CD4-positive, alpha-beta T cell treated with Interferon gamma for 1 hour (primary cell): ENCODE measurements at regions not wholly inside any gene's neighbourhood (a gene's known extent, or its start where the extent isn't known, plus 50 kb on each side); places are given as distances from the start of the nearest gene placed in this dataset.
"Not testable (repeated sequence)": the region's sequence is repeated elsewhere in the genome, so short reads cannot be mapped to it uniquely, and the experiment has no call there.

Experiments
- DNase-seq: peaks from one replicate; pipeline ENCODE4 v3.0.0-alpha.2; 2020

- no peak for DNase-seq
Measured at GRCh38 chr13:83722443-83722842, 159.8 kb downstream of the SLITRK1 start.

- DNase-seq, result no peak
Measured at GRCh38 chr13:83716121-83716520, 166.2 kb downstream of the SLITRK1 start.

GRCh38 chr13:83714236-83714635 lies 168.0 kb downstream of the SLITRK1 start:
- DNase-seq, result no peak

- DNase-seq, result no peak
Measured at GRCh38 chr13:83710133-83710515, 172.2 kb downstream of the SLITRK1 start.

GRCh38 chr13:83709426-83710132 lies 172.7 kb downstream of the SLITRK1 start:
- no peak for DNase-seq

- DNase-seq, result no peak
Measured at GRCh38 chr13:83702021-83702420, 180.3 kb downstream of the SLITRK1 start.

GRCh38 chr13:83692800-83693199 lies 189.5 kb downstream of the SLITRK1 start:
- DNase-seq, result no peak

- DNase-seq, result no peak
Measured at GRCh38 chr13:83691966-83692365, 190.3 kb downstream of the SLITRK1 start.

- no peak for DNase-seq
Measured at GRCh38 chr13:83681547-83681946, 200.7 kb downstream of the SLITRK1 start.

- no peak for DNase-seq
Measured at GRCh38 chr13:83677985-83678384, 204.3 kb downstream of the SLITRK1 start.

GRCh38 chr13:83672612-83673011 lies 209.7 kb downstream of the SLITRK1 start:
- DNase-seq, result no peak

- DNase-seq, result no peak
Measured at GRCh38 chr13:83667606-83668005, 214.7 kb downstream of the SLITRK1 start.

- DNase-seq, result no peak
Measured at GRCh38 chr13:83666141-83666540, 216.1 kb downstream of the SLITRK1 start.

GRCh38 chr13:83657281-83657680 lies 225.0 kb downstream of the SLITRK1 start:
- DNase-seq, result no peak

GRCh38 chr13:83642617-83643016 lies 239.7 kb downstream of the SLITRK1 start:
- DNase-seq, result not testable (repeated sequence)

- no peak for DNase-seq
Measured at GRCh38 chr13:83634601-83635000, 247.7 kb downstream of the SLITRK1 start.

- no peak for DNase-seq
Measured at GRCh38 chr13:83633746-83634145, 248.5 kb downstream of the SLITRK1 start.

GRCh38 chr13:83622422-83622784 lies 259.9 kb downstream of the SLITRK1 start:
- DNase-seq, result no peak

GRCh38 chr13:83621765-83622421 lies 260.4 kb downstream of the SLITRK1 start:
- DNase-seq, result no peak

GRCh38 chr13:83620530-83621220 lies 261.6 kb downstream of the SLITRK1 start:
- no peak for DNase-seq

GRCh38 chr13:83618966-83619365 lies 263.3 kb downstream of the SLITRK1 start:
- no peak for DNase-seq

- DNase-seq, result no peak
Measured at GRCh38 chr13:83613524-83613923, 268.8 kb downstream of the SLITRK1 start.

- DNase-seq, result no peak
Measured at GRCh38 chr13:83601539-83601938, 280.7 kb downstream of the SLITRK1 start.

GRCh38 chr13:83592095-83592494 lies 290.2 kb downstream of the SLITRK1 start:
- DNase-seq, result no peak
